Epithelial cell of esophagus (primary cell): ENCODE measurements at regions not wholly inside any gene's neighbourhood (a gene's known extent, or its start where the extent isn't known, plus 50 kb on each side); places are given as distances from the start of the nearest gene placed in this dataset.

Experiments used
- DNase-seq: peaks from one replicate; pipeline ENCODE4 v3.0.0; 2010; ENCODE audit warnings: low read depth
- H3K4me3 ChIP-seq: 2 replicates; pipeline ENCODE4 v1.5.1; 2011; ENCODE audit warnings: mild to moderate bottlenecking, low read length, control low read depth
- TF ChIP-seq, protein P1 (sequence below): IDR thresholded peaks from 2 replicates; pipeline ENCODE4 v1.5.1; 2011; ENCODE audit warnings: low read depth, mild to moderate bottlenecking, low read length, control low read depth, inconsistent platforms; ENCODE audit not compliant: insufficient read depth; ENCODE audit errors: missing control alignments

DNA sequence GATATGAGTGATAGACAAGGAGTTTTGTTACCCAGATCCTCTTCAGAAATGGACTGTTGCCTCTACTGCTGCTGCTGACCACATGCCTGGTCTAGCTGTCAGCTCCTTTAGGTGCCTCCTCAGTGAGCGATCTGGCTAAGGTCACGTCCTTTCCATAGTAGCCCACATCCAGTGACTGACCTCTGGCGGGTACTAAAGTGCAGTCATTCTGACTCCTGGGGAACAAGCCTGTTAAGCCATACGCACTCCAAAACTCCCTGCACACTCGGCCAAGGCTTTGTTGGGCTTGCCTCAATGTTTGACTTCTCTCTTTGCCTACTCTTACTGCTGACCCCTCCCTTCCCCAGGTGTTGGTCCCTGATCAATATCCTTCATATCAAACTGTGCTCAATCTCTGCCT lies 685.2 kb downstream of the IRS1 start:
- TF ChIP-seq, protein P1, sequence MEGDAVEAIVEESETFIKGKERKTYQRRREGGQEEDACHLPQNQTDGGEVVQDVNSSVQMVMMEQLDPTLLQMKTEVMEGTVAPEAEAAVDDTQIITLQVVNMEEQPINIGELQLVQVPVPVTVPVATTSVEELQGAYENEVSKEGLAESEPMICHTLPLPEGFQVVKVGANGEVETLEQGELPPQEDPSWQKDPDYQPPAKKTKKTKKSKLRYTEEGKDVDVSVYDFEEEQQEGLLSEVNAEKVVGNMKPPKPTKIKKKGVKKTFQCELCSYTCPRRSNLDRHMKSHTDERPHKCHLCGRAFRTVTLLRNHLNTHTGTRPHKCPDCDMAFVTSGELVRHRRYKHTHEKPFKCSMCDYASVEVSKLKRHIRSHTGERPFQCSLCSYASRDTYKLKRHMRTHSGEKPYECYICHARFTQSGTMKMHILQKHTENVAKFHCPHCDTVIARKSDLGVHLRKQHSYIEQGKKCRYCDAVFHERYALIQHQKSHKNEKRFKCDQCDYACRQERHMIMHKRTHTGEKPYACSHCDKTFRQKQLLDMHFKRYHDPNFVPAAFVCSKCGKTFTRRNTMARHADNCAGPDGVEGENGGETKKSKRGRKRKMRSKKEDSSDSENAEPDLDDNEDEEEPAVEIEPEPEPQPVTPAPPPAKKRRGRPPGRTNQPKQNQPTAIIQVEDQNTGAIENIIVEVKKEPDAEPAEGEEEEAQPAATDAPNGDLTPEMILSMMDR, result no peak
- no peak overlapping the region for H3K4me3 ChIP-seq
- DNase-seq, result no peak

DNA sequence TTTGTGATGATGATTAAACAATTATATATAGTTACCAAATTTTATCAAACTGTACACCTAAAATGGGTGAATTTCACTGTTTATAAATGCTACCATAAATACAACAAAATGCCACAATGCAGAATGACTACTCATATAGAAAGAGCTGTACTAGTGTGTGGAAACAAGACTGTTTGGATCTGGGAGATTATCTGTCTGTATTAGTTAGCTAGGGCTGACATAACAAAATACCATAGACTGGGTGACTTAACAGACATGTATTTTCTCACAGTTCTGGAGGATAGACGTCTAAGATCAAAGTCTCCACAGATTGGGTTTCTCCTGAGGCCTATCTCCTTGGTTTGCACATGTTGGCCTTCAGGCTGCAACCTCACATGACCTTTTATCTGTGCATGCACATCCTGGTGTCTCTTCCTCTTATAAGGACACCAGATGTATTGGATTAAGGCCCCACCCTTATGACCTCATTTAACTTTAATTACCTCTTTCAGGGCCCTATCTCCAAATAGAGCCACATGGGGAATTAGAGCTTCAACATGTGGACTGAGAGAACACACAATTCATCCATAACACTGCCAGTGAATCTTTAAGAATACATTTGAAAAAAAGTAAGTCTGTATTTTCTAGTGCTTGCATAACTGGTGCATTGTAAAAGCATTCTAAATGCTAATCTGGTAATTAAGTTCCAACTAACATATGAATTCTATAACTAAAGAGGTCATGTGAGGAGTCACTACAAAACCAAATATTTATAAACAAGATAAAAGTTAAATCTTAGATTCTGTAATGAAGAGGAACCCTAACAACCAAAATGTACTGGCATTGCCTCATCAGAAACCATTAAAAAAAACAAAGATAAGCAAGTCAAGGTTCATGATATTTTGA lies 699.6 kb downstream of the NYAP2 start:
- H3K4me3 ChIP-seq, result no peak overlapping the region
- DNase-seq, result no peak
- TF ChIP-seq, protein P1, result no peak

DNA sequence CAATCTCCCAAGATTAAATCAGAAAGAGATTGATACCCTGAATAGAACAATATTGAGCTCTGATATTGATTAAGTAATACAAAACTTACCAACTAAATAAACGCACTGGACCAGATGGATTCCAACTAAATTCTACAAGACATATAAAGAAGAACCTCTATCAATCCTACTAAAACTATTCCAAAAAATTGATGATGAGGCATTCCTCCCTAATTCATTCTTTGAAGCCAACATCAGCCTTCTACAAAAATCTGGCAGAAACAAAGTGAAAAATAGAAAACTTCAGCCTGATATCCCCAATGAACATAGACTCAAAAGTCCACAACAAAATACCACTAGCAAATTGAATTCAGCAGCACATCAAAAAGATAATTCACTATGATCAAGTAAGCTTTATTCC lies 695.5 kb downstream of the NYAP2 start:
- DNase-seq, result no peak
- H3K4me3 ChIP-seq, result no peak overlapping the region
- TF ChIP-seq, protein P1, result no peak

DNA sequence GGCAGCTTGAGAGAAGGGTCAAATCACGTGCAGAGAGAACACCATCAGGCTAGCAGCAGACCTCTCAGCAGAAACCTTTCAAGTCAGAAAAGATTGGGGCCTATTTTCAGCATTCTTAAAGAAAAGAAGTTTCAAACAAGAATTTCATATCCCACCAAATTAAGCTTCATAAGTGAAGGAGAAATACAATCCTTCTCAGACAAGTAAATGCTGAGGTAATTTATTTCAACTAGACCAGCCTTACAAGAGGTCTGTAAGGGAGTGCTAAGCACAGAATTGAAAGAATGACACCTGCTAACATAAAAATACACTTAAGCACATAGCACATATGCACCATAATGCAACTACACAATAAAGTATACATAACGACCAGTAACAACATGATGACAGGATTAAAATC lies 693.9 kb downstream of the NYAP2 start:
- TF ChIP-seq, protein P1, result no peak
- H3K4me3 ChIP-seq, result no peak overlapping the region
- no peak for DNase-seq

DNA sequence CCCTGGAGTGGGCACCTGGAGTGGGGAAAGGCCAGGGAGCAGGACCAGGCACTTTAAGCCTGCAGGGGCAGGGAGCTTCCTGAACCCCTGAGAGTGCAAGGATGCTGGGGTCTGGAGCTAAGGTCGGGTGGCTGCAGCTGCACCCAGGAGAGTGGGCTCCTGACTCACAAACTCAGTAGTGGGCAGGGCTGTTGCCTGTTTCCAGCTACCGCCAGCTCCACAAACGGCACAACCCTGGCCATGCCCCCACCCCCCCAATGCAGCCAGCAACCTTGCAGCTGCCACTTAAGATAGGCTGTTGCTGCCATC lies 688.8 kb downstream of the NYAP2 start:
- TF ChIP-seq, protein P1, result no peak
- no peak for DNase-seq
- no peak overlapping the region for H3K4me3 ChIP-seq

DNA sequence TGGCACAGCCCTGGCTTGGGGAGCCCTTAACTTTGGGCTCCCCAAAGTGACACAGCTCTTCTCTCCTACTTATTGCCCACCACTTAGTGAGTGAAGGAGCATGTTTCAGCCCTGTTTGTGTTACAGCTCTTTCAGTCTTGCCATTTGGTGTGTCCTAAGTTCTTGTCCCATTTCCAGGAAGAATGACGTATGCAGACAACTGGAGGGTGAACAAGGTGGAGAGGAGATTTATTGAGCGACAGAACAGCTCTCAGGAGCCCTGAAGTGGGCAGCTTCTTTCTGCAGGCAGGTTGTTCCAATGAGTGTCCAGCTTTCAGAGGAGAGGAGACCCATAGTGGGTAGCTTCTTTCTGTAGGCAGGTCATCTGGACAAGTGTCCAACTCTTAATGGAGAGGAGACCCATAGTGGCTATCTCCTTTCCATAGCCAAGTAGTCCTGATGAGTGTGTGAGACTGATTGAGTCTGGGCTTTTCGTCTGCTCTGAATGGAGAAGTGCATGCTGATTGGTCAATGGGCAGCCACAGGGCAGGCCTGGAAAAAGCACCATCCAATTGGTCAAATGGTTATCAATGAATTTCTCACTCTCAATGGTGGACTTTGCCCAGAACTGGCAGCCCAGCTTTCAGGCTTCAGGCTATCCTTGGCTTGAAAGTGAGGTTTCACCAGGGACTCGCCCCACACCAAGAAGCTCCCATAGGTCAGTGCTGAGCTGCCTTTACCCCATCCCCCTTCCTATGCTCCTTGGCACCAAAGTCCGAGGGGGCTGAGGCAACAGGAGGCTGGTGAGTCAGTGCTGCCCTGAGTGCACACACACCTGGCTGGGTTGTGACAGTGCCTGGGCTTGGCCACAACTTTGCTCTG lies 688.2 kb downstream of the NYAP2 start:
- no peak for DNase-seq
- H3K4me3 ChIP-seq, result no peak overlapping the region
- TF ChIP-seq, protein P1, result no peak
